ENCODE measurements at regions not wholly inside any gene's neighbourhood (a gene's known extent, or its start where the extent isn't known, plus 50 kb on each side); places are given as distances from the start of the nearest gene placed in this dataset.

DNA sequence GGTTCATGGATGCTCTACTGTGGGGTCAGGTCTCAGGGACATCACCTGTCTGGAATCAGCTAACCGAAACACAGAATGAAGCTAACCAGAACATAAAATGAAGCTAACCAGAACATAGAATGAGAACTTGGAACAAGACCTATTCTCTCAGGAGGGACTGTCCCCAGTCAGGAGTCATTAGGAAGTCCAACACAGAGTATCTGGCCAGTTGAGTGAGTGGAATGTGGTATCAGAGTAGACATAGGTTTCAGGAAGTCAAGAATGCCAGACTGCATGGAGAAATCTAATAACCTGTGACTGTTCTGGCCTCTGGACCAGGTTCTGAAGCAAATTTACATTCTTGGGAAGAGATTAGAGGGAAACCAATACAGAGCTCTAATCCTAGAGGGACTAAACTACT lies 609.6 kb downstream of the PRELID2 start:
- WGBS (ENCODE audit: insufficient coverage, low coverage, missing lambda C conversion rate) = 9% methylated on average over 1 of the region's 1 CpG
- Histone ChIP-seq H3K4me2 (ENCODE audit: insufficient read depth, low read length) (no peak overlapping the region), H2AFZ (ENCODE audit: low read depth, low read length) (no peak overlapping the region), H3K36me3 (ENCODE audit: control insufficient read depth, insufficient read depth, low read length) (no peaks in the 10 kb centered on the region), H3K27ac (ENCODE audit: extremely low read depth, low read depth, low read length) (no peak overlapping the region), H3K4me1 (replicated peaks in 1 of 2; ENCODE audit: control insufficient read depth in 2 of 2, insufficient read depth in 2 of 2, low read length in 2 of 2) (no peaks in the 10 kb centered on the region), H3K79me2 (ENCODE audit: control insufficient read depth, insufficient read depth, low read length) (no peaks in the 10 kb centered on the region), H3K9me1 (ENCODE audit: control insufficient read depth, insufficient read depth, low read length) (no peaks in the 10 kb centered on the region), H4K20me1 (replicated peaks; ENCODE audit: control insufficient read depth, insufficient read depth, low read length) (no peaks in the 10 kb centered on the region), H3K27me3 (ENCODE audit: control insufficient read depth in 2 of 2, insufficient read depth in 2 of 2, low read length in 2 of 2) (no peaks in the 10 kb centered on the region), H3K4me3 (no peak overlapping the region), H3K9ac (ENCODE audit: insufficient read depth in 1 of 2, low read depth in 2 of 2, low read length in 2 of 2) (no peak overlapping the region), H3K9me3 (replicated peaks; ENCODE audit: control insufficient read depth, insufficient read depth, low read depth, low read length) (no peaks in the 10 kb centered on the region; the same call in 1 of the 2 replicates)
- no TSS peak for BruUV-seq (replicated peaks)
- POLR2A ChIA-PET = no interaction called here
- CTCF ChIA-PET (ENCODE audit: low intra/inter-chr PET ratio) = no interaction called here
- FAIRE-seq (no peak), DNase-seq (ENCODE audit: extremely low read depth in 1 of 4, low spot score in 3 of 4) (no peak), ATAC-seq (no peak)
- in situ Hi-C loops (cut with MboI) = no loop called here
- intact Hi-C loops (cut with micrococcal nuclease) = no loop called here
- TF ChIP-seq, protein P1, sequence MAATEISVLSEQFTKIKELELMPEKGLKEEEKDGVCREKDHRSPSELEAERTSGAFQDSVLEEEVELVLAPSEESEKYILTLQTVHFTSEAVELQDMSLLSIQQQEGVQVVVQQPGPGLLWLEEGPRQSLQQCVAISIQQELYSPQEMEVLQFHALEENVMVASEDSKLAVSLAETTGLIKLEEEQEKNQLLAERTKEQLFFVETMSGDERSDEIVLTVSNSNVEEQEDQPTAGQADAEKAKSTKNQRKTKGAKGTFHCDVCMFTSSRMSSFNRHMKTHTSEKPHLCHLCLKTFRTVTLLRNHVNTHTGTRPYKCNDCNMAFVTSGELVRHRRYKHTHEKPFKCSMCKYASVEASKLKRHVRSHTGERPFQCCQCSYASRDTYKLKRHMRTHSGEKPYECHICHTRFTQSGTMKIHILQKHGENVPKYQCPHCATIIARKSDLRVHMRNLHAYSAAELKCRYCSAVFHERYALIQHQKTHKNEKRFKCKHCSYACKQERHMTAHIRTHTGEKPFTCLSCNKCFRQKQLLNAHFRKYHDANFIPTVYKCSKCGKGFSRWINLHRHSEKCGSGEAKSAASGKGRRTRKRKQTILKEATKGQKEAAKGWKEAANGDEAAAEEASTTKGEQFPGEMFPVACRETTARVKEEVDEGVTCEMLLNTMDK (IDR thresholded peaks at IDR 0.05; ENCODE audit: borderline replicate concordance, insufficient read depth, low read depth, low read length, poor library complexity, severe bottlenecking) = no peak
- TF ChIP-seq, protein P2, sequence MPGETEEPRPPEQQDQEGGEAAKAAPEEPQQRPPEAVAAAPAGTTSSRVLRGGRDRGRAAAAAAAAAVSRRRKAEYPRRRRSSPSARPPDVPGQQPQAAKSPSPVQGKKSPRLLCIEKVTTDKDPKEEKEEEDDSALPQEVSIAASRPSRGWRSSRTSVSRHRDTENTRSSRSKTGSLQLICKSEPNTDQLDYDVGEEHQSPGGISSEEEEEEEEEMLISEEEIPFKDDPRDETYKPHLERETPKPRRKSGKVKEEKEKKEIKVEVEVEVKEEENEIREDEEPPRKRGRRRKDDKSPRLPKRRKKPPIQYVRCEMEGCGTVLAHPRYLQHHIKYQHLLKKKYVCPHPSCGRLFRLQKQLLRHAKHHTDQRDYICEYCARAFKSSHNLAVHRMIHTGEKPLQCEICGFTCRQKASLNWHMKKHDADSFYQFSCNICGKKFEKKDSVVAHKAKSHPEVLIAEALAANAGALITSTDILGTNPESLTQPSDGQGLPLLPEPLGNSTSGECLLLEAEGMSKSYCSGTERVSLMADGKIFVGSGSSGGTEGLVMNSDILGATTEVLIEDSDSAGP (CRISPR knock-in tag; IDR thresholded peaks at IDR 0.05) = no peak
- TF ChIP-seq COPS2 (conservative IDR thresholded peaks at IDR 0.05) = no peak
- TF ChIP-seq THRAP3 (IDR thresholded peaks at IDR 0.05; ENCODE audit: borderline replicate concordance) = no peak
- no peak for TF ChIP-seq EP300 (IDR thresholded peaks at IDR 0.05; ENCODE audit: low read length)
- no peak for TF ChIP-seq TBL1XR1 (IDR thresholded peaks at IDR 0.05; ENCODE audit: low read length in 2 of 2)
- no peak for TF ChIP-seq ZNF217 (CRISPR knock-in tag; IDR thresholded peaks at IDR 0.05)
- no peak for TF ChIP-seq ZNF318 (IDR thresholded peaks at IDR 0.05; ENCODE audit: borderline replicate concordance in 1 of 2, low read depth in 1 of 2)
- no peak for TF ChIP-seq ZNF707 (CRISPR knock-in tag; conservative IDR thresholded peaks at IDR 0.05)
- TF ChIP-seq RBM25 (IDR thresholded peaks at IDR 0.05; ENCODE audit: low read depth, low read length, severe bottlenecking) = no peak
- TF ChIP-seq SRSF3 (IDR thresholded peaks at IDR 0.05; ENCODE audit: insufficient read depth, low read length) = no peak

All from K562 (cell line).